ENCODE measurements at regions not wholly inside any gene's neighbourhood (a gene's known extent, or its start where the extent isn't known, plus 50 kb on each side); places are given as distances from the start of the nearest gene placed in this dataset.

- TF ChIP-seq CTCF (IDR thresholded peaks at IDR 0.05; ENCODE audit: low read length) (no peak), EZH2 (IDR thresholded peaks at IDR 0.05; ENCODE audit: borderline replicate concordance, low read length) (no peak)
Measured at GRCh38 chr4:26116057-26116456, 202.0 kb downstream of the SMIM20 start.

Measured in OCI-LY1 (cell line).